Right atrium auricular region (tissue), 2 donors: ENCODE measurements at regions not wholly inside any gene's neighbourhood (a gene's known extent, or its start where the extent isn't known, plus 50 kb on each side); places are given as distances from the start of the nearest gene placed in this dataset.

Experiments
- DNase-seq: peaks from one replicate; pipeline ENCODE4 v3.0.0-alpha.2; 2019; ENCODE audit warnings: low spot score
- H3K27ac ChIP-seq, 2 donors: fragments of 200-600 bp; sonication (generic); 1 replicate in 1 of 2; 2 replicates in 1 of 2; pipeline ENCODE4 v1.5.1; 2016 to 2019
- H3K27me3 ChIP-seq, 2 donors: fragments of 200-600 bp; sonication (generic); one replicate each; pipeline versions ENCODE4 v1.5.1 to v1.6.0; 2017 to 2019
- H3K36me3 ChIP-seq: fragments of 200-600 bp; sonication (generic); one replicate; pipeline ENCODE4 v1.5.1; 2016
- H3K4me1 ChIP-seq, 2 donors: fragments of 200-600 bp; sonication (generic); one replicate each; pipeline versions ENCODE4 v1.5.1 to v1.6.0; 2017 to 2019
- H3K4me3 ChIP-seq, 2 donors: fragments of 200-600 bp; sonication (generic); 1 replicate in 1 of 2; 2 replicates in 1 of 2; pipeline ENCODE4 v1.5.1; 2017 to 2019; ENCODE audit warnings: mild to moderate bottlenecking in 1 of 2, moderate library complexity in 1 of 2
- H3K9me3 ChIP-seq, 2 donors: fragments of 200-600 bp; sonication (generic); one replicate each; pipeline ENCODE4 v1.5.1; 2019
- TF ChIP-seq, protein P1 (sequence below), 2 donors: fragments of 200-600 bp; sonication (generic); IDR thresholded peaks; one replicate each; pipeline ENCODE4 v1.5.1; 2019; ENCODE audit warnings: antibody characterized with exemption in 2 of 2

- Histone ChIP-seq H3K36me3 (no peaks in the 10 kb centered on the region), H3K4me3 (no peak overlapping the region), H3K27me3 (no peaks in the 10 kb centered on the region), H3K4me1 (no peaks in the 10 kb centered on the region), H3K9me3 (no peaks in the 10 kb centered on the region), H3K27ac (no peak overlapping the region)
- DNase-seq = no peak
- TF ChIP-seq, protein P1, sequence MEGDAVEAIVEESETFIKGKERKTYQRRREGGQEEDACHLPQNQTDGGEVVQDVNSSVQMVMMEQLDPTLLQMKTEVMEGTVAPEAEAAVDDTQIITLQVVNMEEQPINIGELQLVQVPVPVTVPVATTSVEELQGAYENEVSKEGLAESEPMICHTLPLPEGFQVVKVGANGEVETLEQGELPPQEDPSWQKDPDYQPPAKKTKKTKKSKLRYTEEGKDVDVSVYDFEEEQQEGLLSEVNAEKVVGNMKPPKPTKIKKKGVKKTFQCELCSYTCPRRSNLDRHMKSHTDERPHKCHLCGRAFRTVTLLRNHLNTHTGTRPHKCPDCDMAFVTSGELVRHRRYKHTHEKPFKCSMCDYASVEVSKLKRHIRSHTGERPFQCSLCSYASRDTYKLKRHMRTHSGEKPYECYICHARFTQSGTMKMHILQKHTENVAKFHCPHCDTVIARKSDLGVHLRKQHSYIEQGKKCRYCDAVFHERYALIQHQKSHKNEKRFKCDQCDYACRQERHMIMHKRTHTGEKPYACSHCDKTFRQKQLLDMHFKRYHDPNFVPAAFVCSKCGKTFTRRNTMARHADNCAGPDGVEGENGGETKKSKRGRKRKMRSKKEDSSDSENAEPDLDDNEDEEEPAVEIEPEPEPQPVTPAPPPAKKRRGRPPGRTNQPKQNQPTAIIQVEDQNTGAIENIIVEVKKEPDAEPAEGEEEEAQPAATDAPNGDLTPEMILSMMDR (IDR thresholded peaks at IDR 0.05) = no peak
Observed at GRCh38 chr2:217307023-217307422, 447.2 kb upstream of the TNP1 start.

DNA sequence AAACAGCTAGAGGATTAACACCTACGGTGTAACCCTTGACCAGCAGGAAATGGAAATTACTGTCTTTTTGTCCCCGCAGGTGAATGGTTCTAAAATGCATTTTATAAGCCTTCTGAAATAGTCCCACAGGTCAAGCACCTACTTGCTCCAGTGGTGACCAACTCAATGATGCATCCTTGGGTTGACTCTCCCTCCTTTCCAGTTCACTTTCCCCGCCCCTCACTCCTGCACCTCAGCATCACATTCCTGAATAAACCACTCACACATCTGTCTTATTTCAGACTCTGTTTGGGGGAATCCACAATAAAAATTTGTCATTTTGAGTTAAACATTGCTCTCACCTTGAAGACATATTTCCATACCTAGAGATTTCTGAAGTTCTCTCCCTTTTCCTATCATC, 446.0 kb upstream of the TNP1 start:
- Histone ChIP-seq H3K9me3 (no peaks in the 10 kb centered on the region), H3K27ac (no peak overlapping the region), H3K36me3 (no peaks in the 10 kb centered on the region), H3K4me1 (no peaks in the 10 kb centered on the region), H3K4me3 (no peak overlapping the region), H3K27me3 (no peaks in the 10 kb centered on the region)
- TF ChIP-seq, protein P1 (IDR thresholded peaks at IDR 0.05) = no peak
- DNase-seq = no peak

GRCh38 chr2:217304582-217304981, 444.7 kb upstream of the TNP1 start:
- Histone ChIP-seq H3K36me3 (no peaks in the 10 kb centered on the region), H3K9me3 (no peaks in the 10 kb centered on the region), H3K27ac (no peak overlapping the region), H3K27me3 (no peaks in the 10 kb centered on the region), H3K4me1 (no peaks in the 10 kb centered on the region), H3K4me3 (no peak overlapping the region)
- no peak for DNase-seq
- TF ChIP-seq, protein P1 (IDR thresholded peaks at IDR 0.05) = no peak

GRCh38 chr2:217302856-217303255, 443.0 kb upstream of the TNP1 start:
- no peaks in the 10 kb centered on the region for H3K36me3 ChIP-seq
- no peak overlapping the region for H3K27ac ChIP-seq
- DNase-seq = no peak
- TF ChIP-seq, protein P1 (IDR thresholded peaks at IDR 0.05) = no peak
- no peaks in the 10 kb centered on the region for H3K27me3 ChIP-seq
- no peaks in the 10 kb centered on the region for H3K4me1 ChIP-seq
- no peak overlapping the region for H3K4me3 ChIP-seq
- H3K9me3 ChIP-seq = no peaks in the 10 kb centered on the region

DNA sequence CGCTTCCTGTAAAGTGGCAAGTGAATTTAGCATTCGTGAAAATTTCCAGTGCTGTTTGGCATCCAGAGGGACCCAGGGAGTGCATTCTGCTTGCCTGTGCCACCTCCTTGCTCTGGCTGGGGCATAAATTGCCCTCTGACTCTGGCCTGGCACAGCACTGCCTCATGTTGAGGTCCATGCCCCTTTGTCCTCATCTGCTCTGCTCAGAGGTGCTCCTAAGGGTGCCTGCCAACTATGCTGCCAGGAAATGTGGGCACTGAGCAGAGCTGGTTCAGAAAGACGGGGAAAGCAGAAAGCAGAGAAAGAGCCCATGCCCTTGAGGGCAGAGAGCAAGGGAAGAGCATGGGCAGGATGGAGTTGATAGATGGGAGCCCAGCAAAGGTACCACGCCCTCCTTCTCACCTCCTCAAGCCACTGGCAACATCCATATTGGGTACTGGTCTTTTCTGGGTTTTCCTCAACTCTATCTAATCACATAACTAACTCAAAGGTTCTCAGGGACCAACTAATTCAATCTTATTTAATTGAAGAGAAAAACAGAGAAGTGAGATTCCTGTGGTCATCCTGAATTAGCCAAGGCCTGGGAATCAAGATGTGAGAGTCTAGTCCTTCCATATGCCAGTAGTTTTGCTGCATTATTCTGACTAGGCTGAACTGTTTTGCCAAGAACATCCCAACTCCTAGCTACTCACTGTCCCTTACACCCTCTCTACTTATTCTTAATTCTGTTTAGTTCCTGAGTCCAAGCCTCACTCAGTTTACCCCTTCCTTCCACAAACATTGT, 441.5 kb upstream of the TNP1 start:
- TF ChIP-seq, protein P1 (IDR thresholded peaks at IDR 0.05) = no peak
- Histone ChIP-seq H3K27me3 (no peaks in the 10 kb centered on the region), H3K27ac (no peak overlapping the region), H3K4me1 (no peaks in the 10 kb centered on the region), H3K4me3 (no peak overlapping the region), H3K36me3 (no peaks in the 10 kb centered on the region), H3K9me3 (peaks cover 0 to 9% of the 10 kb centered on the region in 2 donors)
- DNase-seq = no peak

DNA sequence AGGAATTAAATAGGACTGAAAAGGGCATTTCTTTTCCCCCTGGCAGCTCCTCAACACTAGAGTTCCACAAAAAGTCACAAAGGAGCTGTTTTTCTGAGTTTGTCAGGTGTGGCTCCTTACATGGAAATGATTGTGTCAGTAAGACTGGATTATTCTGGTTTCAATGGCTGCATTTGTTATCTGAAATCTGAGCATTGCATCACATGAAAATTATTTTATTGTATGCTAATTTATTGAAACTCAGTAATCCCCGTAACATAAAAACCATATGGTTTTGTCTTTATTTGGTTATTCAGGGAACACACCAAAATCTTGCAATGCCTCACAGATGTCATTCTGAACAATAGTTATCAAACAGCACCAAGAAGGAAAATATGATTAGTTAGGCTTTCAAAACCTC, 439.7 kb upstream of the TNP1 start:
- H3K27ac ChIP-seq = no peak overlapping the region
- no peak overlapping the region for H3K4me3 ChIP-seq
- no peaks in the 10 kb centered on the region for H3K4me1 ChIP-seq
- no peak for DNase-seq
- peaks cover 0 to 15% of the 10 kb centered on the region in 2 donors for H3K9me3 ChIP-seq
- H3K36me3 ChIP-seq = no peaks in the 10 kb centered on the region
- TF ChIP-seq, protein P1 (IDR thresholded peaks at IDR 0.05) = no peak
- no peaks in the 10 kb centered on the region for H3K27me3 ChIP-seq
